LNCAP (cell line): ENCODE measurements at regions not wholly inside any gene's neighbourhood (a gene's known extent, or its start where the extent isn't known, plus 50 kb on each side); places are given as distances from the start of the nearest gene placed in this dataset.

Experiments
- CTCF ChIP-seq: fragments of 450-650 bp; IDR thresholded peaks from 2 replicates; pipeline ENCODE4 v1.5.1; 2017; ENCODE audit warnings: mild to moderate bottlenecking

- TF ChIP-seq CTCF = no peak
Measured at GRCh38 chr13:26864576-26864975, 104.0 kb upstream of the GPR12 start.

GRCh38 chr13:26861941-26862340 is 101.4 kb upstream of the GPR12 start:
- no peak for TF ChIP-seq CTCF

- no peak for TF ChIP-seq CTCF
Measured at GRCh38 chr13:26855921-26856320, 95.3 kb upstream of the GPR12 start.

GRCh38 chr13:26855071-26855470 is 94.5 kb upstream of the GPR12 start:
- TF ChIP-seq CTCF = no peak

GRCh38 chr13:26853323-26853722 is 92.7 kb upstream of the GPR12 start:
- TF ChIP-seq CTCF = no peak

- no peak for TF ChIP-seq CTCF
Measured at GRCh38 chr13:26847281-26847680, 86.7 kb upstream of the GPR12 start.

DNA sequence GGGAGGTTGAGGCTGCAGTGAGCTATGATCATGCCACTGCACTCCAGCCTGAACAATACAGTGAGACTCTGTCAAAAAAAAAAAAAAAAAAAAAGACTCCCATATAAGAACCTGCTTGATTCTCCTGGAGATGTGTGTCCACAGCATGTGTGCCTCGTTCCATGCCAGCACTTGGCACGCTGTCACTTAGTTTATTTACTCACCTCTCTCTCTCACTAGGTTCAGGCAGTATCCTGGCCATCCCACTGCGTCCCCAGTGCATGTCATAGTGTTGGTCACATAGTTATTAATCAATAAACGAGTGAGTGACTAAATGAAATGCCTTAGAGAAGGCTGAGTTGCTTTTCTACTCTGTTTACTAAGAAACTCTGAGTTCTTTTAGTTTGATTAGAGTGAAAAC is 79.1 kb upstream of the GPR12 start:
- TF ChIP-seq CTCF = no peak

DNA sequence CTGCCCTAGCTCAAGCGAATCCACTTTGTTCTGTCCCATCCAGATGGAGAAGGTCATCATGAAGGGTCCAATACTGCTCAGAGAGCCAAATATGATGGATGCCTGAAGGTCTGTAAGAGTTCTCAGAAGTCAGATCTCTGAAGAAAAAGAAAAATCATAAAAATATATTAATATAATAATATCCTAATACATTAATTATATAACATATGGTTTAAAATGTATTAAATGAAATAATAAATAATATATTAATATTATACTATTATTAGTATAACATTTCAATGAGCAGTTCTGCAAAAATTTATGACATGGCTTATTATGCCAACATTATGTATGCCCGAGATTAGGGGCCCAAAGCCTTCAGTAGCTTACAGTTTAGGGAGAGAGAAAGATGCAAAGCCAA is 78.2 kb upstream of the GPR12 start:
- no peak for TF ChIP-seq CTCF
